HG03558 (cell line): ENCODE measurements at regions not wholly inside any gene's neighbourhood (a gene's known extent, or its start where the extent isn't known, plus 50 kb on each side); places are given as distances from the start of the nearest gene placed in this dataset.
"Not testable (repeated sequence)": the region's sequence is repeated elsewhere in the genome, so short reads cannot be mapped to it uniquely, and the experiment has no call there.

Source experiments
- ATAC-seq: cut with Tn5 transposase; IDR thresholded peaks from one replicate; pipeline ENCODE4 v1.9.1; 2021; ENCODE audit warnings: moderate number of reproducible peaks; ENCODE audit not compliant: unreplicated experiment; ENCODE audit errors: extremely low read depth

- no peak for ATAC-seq
These were observed 427.0 kb upstream of the KLF12 start for GRCh38 chr13:74561155-74561554.

- ATAC-seq, result peak; percentile 74
These were observed 426.1 kb upstream of the KLF12 start for GRCh38 chr13:74560325-74560724.

- no peak for ATAC-seq
These were observed 423.7 kb upstream of the KLF12 start for GRCh38 chr13:74557870-74558269.

GRCh38 chr13:74555651-74556420 is 421.6 kb upstream of the KLF12 start:
- ATAC-seq, result no peak

GRCh38 chr13:74555276-74555625 is 421.0 kb upstream of the KLF12 start:
- ATAC-seq, result no peak

GRCh38 chr13:74554569-74555275 is 420.5 kb upstream of the KLF12 start:
- ATAC-seq, result no peak

GRCh38 chr13:74550039-74550438 is 415.8 kb upstream of the KLF12 start:
- no peak for ATAC-seq

GRCh38 chr13:74536649-74537048 is 402.4 kb upstream of the KLF12 start:
- not testable (repeated sequence) for ATAC-seq

- ATAC-seq, result no peak
These were observed 399.0 kb upstream of the KLF12 start for GRCh38 chr13:74533226-74533625.

- no peak for ATAC-seq
These were observed 395.8 kb upstream of the KLF12 start for GRCh38 chr13:74530011-74530410.

- no peak for ATAC-seq
These were observed 394.7 kb upstream of the KLF12 start for GRCh38 chr13:74528734-74529513.

GRCh38 chr13:74523057-74523456 is 388.9 kb upstream of the KLF12 start:
- no peak for ATAC-seq

- ATAC-seq, result no peak
These were observed 377.3 kb upstream of the KLF12 start for GRCh38 chr13:74511523-74511922.

- no peak for ATAC-seq
These were observed 353.0 kb upstream of the KLF12 start for GRCh38 chr13:74487091-74487722.

GRCh38 chr13:74485757-74486156 is 351.6 kb upstream of the KLF12 start:
- ATAC-seq, result no peak

- no peak for ATAC-seq
These were observed 344.9 kb upstream of the KLF12 start for GRCh38 chr13:74479124-74479523.

- ATAC-seq, result no peak
These were observed 342.6 kb upstream of the KLF12 start for GRCh38 chr13:74476788-74477187.

GRCh38 chr13:74476365-74476764 is 342.2 kb upstream of the KLF12 start:
- no peak for ATAC-seq

- ATAC-seq, result no peak
These were observed 332.7 kb upstream of the KLF12 start for GRCh38 chr13:74466864-74467263.

GRCh38 chr13:74466020-74466419 is 331.8 kb upstream of the KLF12 start:
- no peak for ATAC-seq

GRCh38 chr13:74465271-74465670 is 331.1 kb upstream of the KLF12 start:
- no peak for ATAC-seq
